PC-3 (cell line): ENCODE measurements at regions not wholly inside any gene's neighbourhood (a gene's known extent, or its start where the extent isn't known, plus 50 kb on each side); places are given as distances from the start of the nearest gene placed in this dataset.

Source experiments
- ATAC-seq: fragments of 200-7000 bp; cut with Tn5 transposase; 2 replicates; pipeline ENCODE4 v1.9.1; 2020; ENCODE audit warnings: mild to moderate bottlenecking, moderate library complexity
- BruUV-seq: library from RNA; stranded (reverse); fragments of 400-500 nt; replicated peaks from 2 replicates; lab custom pipeline; 2021; lab: Mats Ljungman, UMichigan
- CTCF ChIA-PET: fragments of 300-600 bp; sonication (Branson Sonifier 250); formaldehyde crosslinking; loops from one replicate; lab custom pipeline; 2022; ENCODE audit warnings: antibody characterized with exemption; lab: Charles Lee
- POLR2A ChIA-PET: fragments of 300-600 bp; sonication (Branson Sonifier 250); formaldehyde crosslinking; loops from one replicate; lab custom pipeline; 2022; ENCODE audit warnings: antibody characterized with exemption; ENCODE audit not compliant: unreplicated experiment; lab: Charles Lee
- DNase-seq: peaks from one replicate; pipeline ENCODE4 v3.0.0-alpha.2; 2015
- H2AFZ ChIP-seq: fragments of 300-600 bp; sonication (generic); 2 replicates; pipeline ENCODE4 v1.6.0; 2016; ENCODE audit warnings: antibody characterized with exemption, low read length
- H3F3A ChIP-seq: fragments of 300-600 bp; sonication (generic); one replicate; pipeline ENCODE4 v1.6.0; 2017; ENCODE audit warnings: antibody characterized with exemption, low read length, control low read depth, mild to moderate bottlenecking; ENCODE audit not compliant: unreplicated experiment
- H3K27ac ChIP-seq: fragments of 300-600 bp; sonication (generic); 2 replicates; pipeline ENCODE4 v1.5.1; 2016; ENCODE audit warnings: mild to moderate bottlenecking, low read length
- H3K27me3 ChIP-seq: fragments of 300-600 bp; sonication (generic); 2 replicates; pipeline ENCODE4 v1.6.1; 2016; ENCODE audit warnings: low read length, mixed read lengths
- H3K36me3 ChIP-seq: fragments of 300-600 bp; sonication (generic); 2 replicates; pipeline ENCODE4 v1.6.1; 2016; ENCODE audit warnings: low read depth, mixed run types, low read length, mixed read lengths
- H3K4me1 ChIP-seq: fragments of 300-600 bp; sonication (generic); 2 replicates; pipeline ENCODE4 v1.5.1; 2016; ENCODE audit warnings: low read length; ENCODE audit not compliant: insufficient read depth
- H3K4me2 ChIP-seq: fragments of 300-600 bp; sonication (generic); 2 replicates; pipeline ENCODE4 v1.6.0; 2016; ENCODE audit warnings: low read length
- H3K4me3 ChIP-seq: fragments of 300-600 bp; sonication (generic); 2 replicates; pipeline ENCODE4 v1.5.1; 2016; ENCODE audit warnings: mild to moderate bottlenecking, low read length, mixed read lengths
- H3K79me2 ChIP-seq: fragments of 300-600 bp; sonication (generic); 2 replicates; pipeline ENCODE4 v1.6.1; 2017; ENCODE audit warnings: low read length, mixed read lengths
- H3K9ac ChIP-seq: fragments of 300-600 bp; sonication (generic); 2 replicates; pipeline ENCODE4 v1.6.0; 2016; ENCODE audit warnings: mild to moderate bottlenecking, low read length
- H3K9me2 ChIP-seq: fragments of 300-600 bp; sonication (generic); replicated peaks from 2 replicates; pipeline ENCODE4 v1.6.1; 2016; ENCODE audit warnings: mixed run types, low read length, mixed read lengths
- H3K9me3 ChIP-seq: fragments of 300-600 bp; sonication (generic); 2 replicates; pipeline ENCODE4 v1.6.1; 2016; ENCODE audit warnings: low read length, mixed read lengths
- H4K20me1 ChIP-seq: fragments of 300-600 bp; sonication (generic); 2 replicates; pipeline ENCODE4 v1.6.1; 2016; ENCODE audit warnings: low read length, mixed read lengths
- EZH2 ChIP-seq: fragments of 300-600 bp; sonication (generic); IDR thresholded peaks from one replicate; pipeline ENCODE4 v1.6.1; 2017; ENCODE audit warnings: antibody characterized with exemption, mild to moderate bottlenecking, low read length; ENCODE audit not compliant: unreplicated experiment
- EZH2phosphoT487 ChIP-seq: fragments of 300-600 bp; sonication (generic); IDR thresholded peaks from 2 replicates; pipeline ENCODE4 v1.6.1; 2018; ENCODE audit warnings: mild to moderate bottlenecking, antibody characterized with exemption, low read length, borderline replicate concordance
- intact Hi-C: fragments of 100-400 bp; cut with micrococcal nuclease; formaldehyde crosslinking; loops from 2 replicates; pipeline ENCODE4 v1.9.0; 2023
- TF ChIP-seq, protein P1 (sequence below): fragments of 300-600 bp; sonication (generic); conservative IDR thresholded peaks from 2 replicates; pipeline ENCODE4 v1.5.1; 2017; ENCODE audit warnings: antibody characterized with exemption, low read depth, mild to moderate bottlenecking, low read length

DNA sequence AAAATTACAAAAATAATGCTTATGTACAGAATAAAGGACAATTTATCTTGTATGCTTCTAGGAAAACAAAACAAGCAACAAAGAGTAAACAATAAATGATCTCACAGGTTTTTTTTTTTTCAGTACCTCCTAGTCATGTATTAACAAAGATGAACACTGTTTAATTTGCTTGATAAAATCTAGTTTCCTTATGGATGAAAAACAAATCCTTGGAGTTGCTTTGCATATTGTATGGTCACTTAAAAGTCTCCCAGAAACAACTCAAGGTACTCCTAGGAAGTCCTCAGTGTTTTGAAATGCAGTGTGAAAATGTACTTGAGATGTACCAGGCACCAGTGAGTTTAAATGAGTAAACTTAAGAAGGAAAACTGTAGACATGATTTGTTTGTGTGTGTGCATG lies 686.0 kb upstream of the BRINP3 start:
- intact Hi-C loops = no loop called here
- no TSS peak for BruUV-seq
- no peaks in the 10 kb centered on the region for H3K4me1 ChIP-seq

DNA sequence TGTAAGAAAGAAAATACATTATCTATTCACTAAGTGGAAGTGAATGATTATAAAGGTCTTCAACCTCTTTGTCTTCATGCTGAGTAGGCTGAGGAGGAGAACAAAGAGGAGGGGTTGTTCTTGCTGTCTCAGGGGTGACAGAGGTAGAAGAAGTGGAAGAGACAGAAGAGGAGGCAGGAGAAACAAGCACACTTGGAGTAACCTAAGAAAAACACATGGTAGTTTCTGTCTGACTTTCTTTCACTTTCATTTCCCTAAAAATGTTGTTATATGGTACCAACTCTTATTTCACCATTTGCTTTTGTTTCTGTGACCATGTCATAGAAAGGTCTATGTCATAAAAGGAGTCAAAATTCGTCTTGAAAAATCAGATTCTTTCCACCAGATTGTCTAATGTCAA lies 696.6 kb upstream of the BRINP3 start:
- 0 out of 2 replicates have a peak overlapping the region, but pooled peaks have one; percentile 30 for H2AFZ ChIP-seq
- POLR2A ChIA-PET = no interaction called here
- H3K9me3 ChIP-seq = no peaks in the 10 kb centered on the region
- no peak overlapping the region for H3K27ac ChIP-seq
- intact Hi-C loops = no loop called here
- no peaks in the 10 kb centered on the region for H3K4me1 ChIP-seq
- no peaks in the 10 kb centered on the region for H3K9me2 ChIP-seq
- H3K27me3 ChIP-seq = no peaks in the 10 kb centered on the region
- TF ChIP-seq EZH2phosphoT487 (no peak), EZH2 (no peak)
- TF ChIP-seq, protein P1, sequence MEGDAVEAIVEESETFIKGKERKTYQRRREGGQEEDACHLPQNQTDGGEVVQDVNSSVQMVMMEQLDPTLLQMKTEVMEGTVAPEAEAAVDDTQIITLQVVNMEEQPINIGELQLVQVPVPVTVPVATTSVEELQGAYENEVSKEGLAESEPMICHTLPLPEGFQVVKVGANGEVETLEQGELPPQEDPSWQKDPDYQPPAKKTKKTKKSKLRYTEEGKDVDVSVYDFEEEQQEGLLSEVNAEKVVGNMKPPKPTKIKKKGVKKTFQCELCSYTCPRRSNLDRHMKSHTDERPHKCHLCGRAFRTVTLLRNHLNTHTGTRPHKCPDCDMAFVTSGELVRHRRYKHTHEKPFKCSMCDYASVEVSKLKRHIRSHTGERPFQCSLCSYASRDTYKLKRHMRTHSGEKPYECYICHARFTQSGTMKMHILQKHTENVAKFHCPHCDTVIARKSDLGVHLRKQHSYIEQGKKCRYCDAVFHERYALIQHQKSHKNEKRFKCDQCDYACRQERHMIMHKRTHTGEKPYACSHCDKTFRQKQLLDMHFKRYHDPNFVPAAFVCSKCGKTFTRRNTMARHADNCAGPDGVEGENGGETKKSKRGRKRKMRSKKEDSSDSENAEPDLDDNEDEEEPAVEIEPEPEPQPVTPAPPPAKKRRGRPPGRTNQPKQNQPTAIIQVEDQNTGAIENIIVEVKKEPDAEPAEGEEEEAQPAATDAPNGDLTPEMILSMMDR = no peak
- no peaks in the 10 kb centered on the region for H3F3A ChIP-seq
- ATAC-seq = no peak
- H3K4me2 ChIP-seq = no peak overlapping the region
- no peak overlapping the region for H3K9ac ChIP-seq
- H3K4me3 ChIP-seq = no peak overlapping the region
- no TSS peak for BruUV-seq
- H3K79me2 ChIP-seq = no peaks in the 10 kb centered on the region
- DNase-seq = no peak
- CTCF ChIA-PET = no interaction called here
- no peaks in the 10 kb centered on the region for H4K20me1 ChIP-seq
- no peaks in the 10 kb centered on the region for H3K36me3 ChIP-seq

More for the DNA sequence above, 686.0 kb upstream of the BRINP3 start:
- no peak overlapping the region for H3K9ac ChIP-seq
- no peak overlapping the region for H3K27ac ChIP-seq
- no peak overlapping the region for H3K4me3 ChIP-seq
- TF ChIP-seq, protein P1 = no peak
- TF ChIP-seq EZH2phosphoT487 (no peak), EZH2 (no peak)
- no peak for DNase-seq
- H3K4me2 ChIP-seq = no peak overlapping the region
- H3K27me3 ChIP-seq = no peaks in the 10 kb centered on the region
- H2AFZ ChIP-seq = no peak overlapping the region
- H3K79me2 ChIP-seq = no peaks in the 10 kb centered on the region
- no peaks in the 10 kb centered on the region for H3F3A ChIP-seq
- no peak for ATAC-seq
- no peaks in the 10 kb centered on the region for H4K20me1 ChIP-seq
- no peaks in the 10 kb centered on the region for H3K36me3 ChIP-seq
- POLR2A ChIA-PET = no interaction called here
- H3K9me3 ChIP-seq = no peaks in the 10 kb centered on the region
- H3K9me2 ChIP-seq = no peaks in the 10 kb centered on the region
- CTCF ChIA-PET = no interaction called here

DNA sequence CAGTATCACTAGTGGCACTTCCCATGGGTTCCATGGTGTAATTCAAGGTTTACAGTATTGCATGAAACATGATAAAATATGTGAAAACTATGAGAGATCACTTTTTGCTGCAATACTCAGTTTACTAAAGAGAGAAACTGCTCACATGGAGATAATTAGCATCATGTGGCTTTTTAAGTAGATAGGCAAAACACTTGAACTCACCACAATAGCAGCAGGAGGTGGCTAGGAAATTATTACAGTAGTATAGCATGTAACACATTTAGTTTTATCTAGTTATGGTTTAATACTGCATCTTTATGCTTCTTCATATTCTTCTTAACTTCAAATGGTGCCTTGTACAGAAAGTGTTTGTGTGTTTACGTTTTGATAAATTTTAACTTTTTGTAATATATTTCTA lies 698.5 kb upstream of the BRINP3 start:
- Histone ChIP-seq H3K27ac (no peak overlapping the region), H4K20me1 (no peaks in the 10 kb centered on the region), H3K4me3 (no peak overlapping the region), H3K79me2 (no peaks in the 10 kb centered on the region), H3K9me2 (no peaks in the 10 kb centered on the region), H3K9ac (no peak overlapping the region), H3K4me1 (no peaks in the 10 kb centered on the region), H3K4me2 (no peak overlapping the region), H2AFZ (no peak overlapping the region), H3F3A (no peaks in the 10 kb centered on the region), H3K27me3 (no peaks in the 10 kb centered on the region), H3K9me3 (no peaks in the 10 kb centered on the region), H3K36me3 (no peaks in the 10 kb centered on the region)
- no peak for ATAC-seq
- BruUV-seq = no TSS peak
- intact Hi-C loops = no loop called here
- no peak for DNase-seq
- ChIA-PET POLR2A (no interaction called here), CTCF (no interaction called here)
- no peak for TF ChIP-seq EZH2phosphoT487
- no peak for TF ChIP-seq EZH2
- TF ChIP-seq, protein P1 = no peak
